ENCODE measurements at regions not wholly inside any gene's neighbourhood (a gene's known extent, or its start where the extent isn't known, plus 50 kb on each side); places are given as distances from the start of the nearest gene placed in this dataset.
A peak's percentile ranks its signal among the peaks of the same experiment; 100 is the strongest.

DNA sequence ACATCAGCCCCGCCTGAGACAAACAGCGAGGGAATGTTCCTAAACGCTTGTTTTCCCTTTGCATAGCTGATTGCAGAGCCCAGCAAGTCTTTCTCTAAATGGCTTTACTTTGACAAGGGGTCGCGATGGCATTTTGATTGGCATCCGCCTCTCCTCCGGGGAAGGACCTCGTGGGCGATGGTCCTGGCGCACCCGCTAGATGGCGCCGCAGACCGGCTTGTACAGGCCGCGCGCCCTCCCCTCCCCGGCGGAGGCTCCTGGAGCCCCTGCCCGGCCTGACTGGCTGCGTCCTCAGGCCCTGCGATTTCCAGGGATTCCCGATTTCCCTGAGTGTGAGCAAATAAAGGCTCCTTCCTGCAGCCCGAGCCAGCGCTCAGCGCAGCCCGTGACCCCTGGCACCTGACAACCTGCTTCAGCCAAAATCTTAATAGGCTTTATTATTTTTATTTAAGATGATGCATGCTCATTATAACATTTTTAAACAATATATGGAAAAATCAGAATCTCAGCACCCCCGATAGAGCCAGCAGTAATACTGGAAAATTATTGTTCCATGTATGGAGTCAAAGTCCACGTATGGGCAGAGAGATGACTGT, 468.3 kb downstream of the AACS start (continued):
- TF ChIP-seq CEBPB (IDR thresholded peaks at IDR 0.05; ENCODE audit: borderline replicate concordance in 1 of 2, low read depth in 2 of 2, low read length in 2 of 2) (no peak), POU2F2 (IDR thresholded peaks at IDR 0.05; ENCODE audit: borderline replicate concordance, low read depth, low read length) (no peak), SMC3 (IDR thresholded peaks at IDR 0.05; ENCODE audit: borderline replicate concordance, low read length) (peak; percentile 44; the same call in 1 of the 2 replicates), ZNF274 (IDR thresholded peaks at IDR 0.05; ENCODE audit: insufficient read depth, insufficient read length) (no peak)
- TF ChIP-seq, protein P1, sequence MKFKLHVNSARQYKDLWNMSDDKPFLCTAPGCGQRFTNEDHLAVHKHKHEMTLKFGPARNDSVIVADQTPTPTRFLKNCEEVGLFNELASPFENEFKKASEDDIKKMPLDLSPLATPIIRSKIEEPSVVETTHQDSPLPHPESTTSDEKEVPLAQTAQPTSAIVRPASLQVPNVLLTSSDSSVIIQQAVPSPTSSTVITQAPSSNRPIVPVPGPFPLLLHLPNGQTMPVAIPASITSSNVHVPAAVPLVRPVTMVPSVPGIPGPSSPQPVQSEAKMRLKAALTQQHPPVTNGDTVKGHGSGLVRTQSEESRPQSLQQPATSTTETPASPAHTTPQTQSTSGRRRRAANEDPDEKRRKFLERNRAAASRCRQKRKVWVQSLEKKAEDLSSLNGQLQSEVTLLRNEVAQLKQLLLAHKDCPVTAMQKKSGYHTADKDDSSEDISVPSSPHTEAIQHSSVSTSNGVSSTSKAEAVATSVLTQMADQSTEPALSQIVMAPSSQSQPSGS (IDR thresholded peaks at IDR 0.05; ENCODE audit: low read length), result no peak

DNA sequence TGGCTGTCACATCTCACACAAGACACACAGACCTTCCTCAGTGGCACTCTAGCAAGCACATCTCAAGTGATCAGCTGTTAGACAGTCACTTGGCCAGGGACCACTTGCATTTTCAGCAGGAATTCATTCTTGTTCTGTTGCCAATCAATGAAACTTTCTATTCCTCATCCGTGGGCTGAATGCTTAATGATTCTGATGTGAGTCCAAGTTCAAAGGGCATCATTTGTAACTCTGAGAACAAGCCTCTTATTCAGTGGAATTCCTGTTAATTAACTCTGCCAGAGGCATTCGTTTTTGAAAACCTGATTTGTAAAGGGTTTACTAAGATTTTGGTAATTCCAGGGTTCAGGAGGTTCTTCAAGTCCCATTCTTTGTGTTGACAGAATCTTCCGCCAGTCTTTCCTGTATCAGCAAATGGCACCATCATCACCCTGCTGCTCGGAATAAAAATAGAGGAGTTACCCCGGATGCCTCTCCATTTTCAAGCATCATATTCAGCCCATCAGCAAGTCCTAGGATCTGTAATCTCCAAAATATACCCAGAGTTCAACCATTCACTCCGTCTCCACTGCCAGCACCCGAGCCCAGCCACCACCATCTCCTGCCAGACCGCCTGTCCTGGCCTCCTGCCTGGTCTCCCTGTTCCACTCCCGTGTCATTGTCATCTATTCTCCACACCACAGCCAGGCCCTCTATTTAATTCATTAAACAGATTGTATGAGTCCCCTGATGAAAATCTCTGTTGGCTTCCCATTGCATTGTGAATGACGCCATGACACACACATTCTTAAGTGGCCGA, 473.4 kb downstream of the AACS start:
- intact Hi-C loops (cut with micrococcal nuclease; ENCODE audit: unreplicated experiment), result loop anchor here (10.0 kb wide), 1 partner anchor 214 kb away; no protein-coding TSS in a partner anchor
- ChIA-PET RAD21 (ENCODE audit: unreplicated experiment) (no interaction called here), SMC1A (ENCODE audit: uncharacterized antibody, unreplicated experiment) (no interaction called here), POLR2A (no interaction called here), CTCF (no interaction called here)
- H3K4me1 ChIP-seq (ENCODE audit: control insufficient read depth, insufficient read depth, low read length), result no peaks in the 10 kb centered on the region
- H3K27me3 ChIP-seq (replicated peaks in 1 of 2; ENCODE audit: control insufficient read depth in 2 of 2, insufficient read depth in 2 of 2, low read length in 1 of 2), result no peaks in the 10 kb centered on the region
- H3K4me3 ChIP-seq, result no peak overlapping the region
- ATAC-seq (no peak), DNase-seq (ENCODE audit: low read depth, low spot score) (no peak), FAIRE-seq (no peak)
- H3K36me3 ChIP-seq (ENCODE audit: control insufficient read depth in 2 of 2, insufficient read depth in 2 of 2, low read length in 1 of 2), result no peaks in the 10 kb centered on the region
- H3K9me3 ChIP-seq (replicated peaks; ENCODE audit: control insufficient read depth, insufficient read depth, low read length), result no peaks in the 10 kb centered on the region
- H3K27ac ChIP-seq (ENCODE audit: control insufficient read depth, insufficient read depth), result no peak overlapping the region
- BruUV-seq (replicated peaks), result no TSS peak
- in situ Hi-C loops (cut with MboI), result loop anchor here (10.0 kb wide), 1 partner anchor 1336 kb away; no protein-coding TSS in a partner anchor
- WGBS (ENCODE audit: insufficient coverage, insufficient replicate concordance, low lambda C conversion rate, missing lambda C conversion rate), result 27% methylated on average over 11 of the region's 11 CpGs
- TF ChIP-seq STAT1 (conservative IDR thresholded peaks at IDR 0.05) (no peak), MTA3 (IDR thresholded peaks at IDR 0.05; ENCODE audit: borderline replicate concordance, low read length) (no peak), MYC (IDR thresholded peaks at IDR 0.05; ENCODE audit: insufficient read depth, insufficient read length, insufficient replicate concordance, low read length, severe bottlenecking) (no peak), IKZF1 (conservative IDR thresholded peaks at IDR 0.05) (no peak)
- TF ChIP-seq, protein P2, sequence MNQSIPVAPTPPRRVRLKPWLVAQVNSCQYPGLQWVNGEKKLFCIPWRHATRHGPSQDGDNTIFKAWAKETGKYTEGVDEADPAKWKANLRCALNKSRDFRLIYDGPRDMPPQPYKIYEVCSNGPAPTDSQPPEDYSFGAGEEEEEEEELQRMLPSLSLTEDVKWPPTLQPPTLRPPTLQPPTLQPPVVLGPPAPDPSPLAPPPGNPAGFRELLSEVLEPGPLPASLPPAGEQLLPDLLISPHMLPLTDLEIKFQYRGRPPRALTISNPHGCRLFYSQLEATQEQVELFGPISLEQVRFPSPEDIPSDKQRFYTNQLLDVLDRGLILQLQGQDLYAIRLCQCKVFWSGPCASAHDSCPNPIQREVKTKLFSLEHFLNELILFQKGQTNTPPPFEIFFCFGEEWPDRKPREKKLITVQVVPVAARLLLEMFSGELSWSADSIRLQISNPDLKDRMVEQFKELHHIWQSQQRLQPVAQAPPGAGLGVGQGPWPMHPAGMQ (IDR thresholded peaks at IDR 0.05; ENCODE audit: borderline replicate concordance), result no peak
- H3K9ac ChIP-seq (ENCODE audit: control insufficient read depth, insufficient read depth, low read length), result no peak overlapping the region
- no peak overlapping the region for H2AFZ ChIP-seq (ENCODE audit: control insufficient read depth, low read depth, low read length)
- no peaks in the 10 kb centered on the region for H4K20me1 ChIP-seq (ENCODE audit: control insufficient read depth, insufficient read depth)
- no peak overlapping the region for H3K4me2 ChIP-seq (ENCODE audit: control insufficient read depth, insufficient read depth)
- H3K79me2 ChIP-seq (ENCODE audit: control insufficient read depth, insufficient read depth, low read length), result no peaks in the 10 kb centered on the region
